ENCODE measurements at regions not wholly inside any gene's neighbourhood (a gene's known extent, or its start where the extent isn't known, plus 50 kb on each side); places are given as distances from the start of the nearest gene placed in this dataset.

GRCh38 chrX:97704474-97704873 is 820.8 kb downstream of the RPA4 start:
- Mint-ChIP-seq H3K4me3 (ENCODE audit: unreplicated experiment) (no peak overlapping the region), H3K27ac (ENCODE audit: unreplicated experiment) (no peak overlapping the region), H3K9me3 (ENCODE audit: unreplicated experiment) (peaks cover 4% of the 10 kb centered on the region), H3K36me3 (ENCODE audit: unreplicated experiment) (no peaks in the 10 kb centered on the region), H3K4me1 (ENCODE audit: unreplicated experiment) (no peaks in the 10 kb centered on the region), H3K27me3 (ENCODE audit: unreplicated experiment) (no peaks in the 10 kb centered on the region)
- TF ChIP-seq CTCF (IDR thresholded peaks at IDR 0.05), result no peak
- no peak for DNase-seq (ENCODE audit: extremely low spot score, unreplicated experiment)

GRCh38 chrX:97704881-97705280 is 821.2 kb downstream of the RPA4 start:
- no peak for TF ChIP-seq CTCF (IDR thresholded peaks at IDR 0.05)
- Mint-ChIP-seq H3K27me3 (ENCODE audit: unreplicated experiment) (no peaks in the 10 kb centered on the region), H3K4me3 (ENCODE audit: unreplicated experiment) (no peak overlapping the region), H3K4me1 (ENCODE audit: unreplicated experiment) (no peaks in the 10 kb centered on the region), H3K36me3 (ENCODE audit: unreplicated experiment) (no peaks in the 10 kb centered on the region), H3K27ac (ENCODE audit: unreplicated experiment) (no peak overlapping the region), H3K9me3 (ENCODE audit: unreplicated experiment) (peaks cover 8% of the 10 kb centered on the region)
- no peak for DNase-seq (ENCODE audit: extremely low spot score, unreplicated experiment)

GRCh38 chrX:97705936-97706335 is 822.2 kb downstream of the RPA4 start:
- Mint-ChIP-seq H3K4me3 (ENCODE audit: unreplicated experiment) (no peak overlapping the region), H3K4me1 (ENCODE audit: unreplicated experiment) (no peaks in the 10 kb centered on the region), H3K9me3 (ENCODE audit: unreplicated experiment) (peaks cover 4% of the 10 kb centered on the region), H3K36me3 (ENCODE audit: unreplicated experiment) (no peaks in the 10 kb centered on the region), H3K27ac (ENCODE audit: unreplicated experiment) (no peak overlapping the region), H3K27me3 (ENCODE audit: unreplicated experiment) (no peaks in the 10 kb centered on the region)
- TF ChIP-seq CTCF (IDR thresholded peaks at IDR 0.05), result no peak
- no peak for DNase-seq (ENCODE audit: extremely low spot score, unreplicated experiment)

- Mint-ChIP-seq H3K36me3 (ENCODE audit: unreplicated experiment) (no peaks in the 10 kb centered on the region), H3K4me1 (ENCODE audit: unreplicated experiment) (no peaks in the 10 kb centered on the region)
- DNase-seq (ENCODE audit: extremely low spot score, unreplicated experiment), result no peak
Measured at GRCh38 chrX:97714072-97714471, 830.4 kb downstream of the RPA4 start.

GRCh38 chrX:97728215-97728614 is 844.5 kb downstream of the RPA4 start:
- no peaks in the 10 kb centered on the region for H3K36me3 Mint-ChIP-seq (ENCODE audit: unreplicated experiment)
- no peak for DNase-seq (ENCODE audit: extremely low spot score, unreplicated experiment)
- H3K27me3 Mint-ChIP-seq (ENCODE audit: unreplicated experiment), result peaks cover 3% of the 10 kb centered on the region
- H3K4me3 Mint-ChIP-seq (ENCODE audit: unreplicated experiment), result no peak overlapping the region
- no peaks in the 10 kb centered on the region for H3K4me1 Mint-ChIP-seq (ENCODE audit: unreplicated experiment)
- H3K9me3 Mint-ChIP-seq (ENCODE audit: unreplicated experiment), result peaks cover 4% of the 10 kb centered on the region
- TF ChIP-seq CTCF (IDR thresholded peaks at IDR 0.05), result no peak
- no peak overlapping the region for H3K27ac Mint-ChIP-seq (ENCODE audit: unreplicated experiment)

More at GRCh38 chrX:97714072-97714471, 830.4 kb downstream of the RPA4 start:
- TF ChIP-seq CTCF (IDR thresholded peaks at IDR 0.05), result no peak
- Mint-ChIP-seq H3K27ac (ENCODE audit: unreplicated experiment) (no peak overlapping the region), H3K27me3 (ENCODE audit: unreplicated experiment) (no peaks in the 10 kb centered on the region), H3K9me3 (ENCODE audit: unreplicated experiment) (peaks cover 18% of the 10 kb centered on the region), H3K4me3 (ENCODE audit: unreplicated experiment) (no peak overlapping the region)

All from osteocyte (in vitro differentiated cells).